ENCODE measurements at regions not wholly inside any gene's neighbourhood (a gene's known extent, or its start where the extent isn't known, plus 50 kb on each side); places are given as distances from the start of the nearest gene placed in this dataset.

DNA sequence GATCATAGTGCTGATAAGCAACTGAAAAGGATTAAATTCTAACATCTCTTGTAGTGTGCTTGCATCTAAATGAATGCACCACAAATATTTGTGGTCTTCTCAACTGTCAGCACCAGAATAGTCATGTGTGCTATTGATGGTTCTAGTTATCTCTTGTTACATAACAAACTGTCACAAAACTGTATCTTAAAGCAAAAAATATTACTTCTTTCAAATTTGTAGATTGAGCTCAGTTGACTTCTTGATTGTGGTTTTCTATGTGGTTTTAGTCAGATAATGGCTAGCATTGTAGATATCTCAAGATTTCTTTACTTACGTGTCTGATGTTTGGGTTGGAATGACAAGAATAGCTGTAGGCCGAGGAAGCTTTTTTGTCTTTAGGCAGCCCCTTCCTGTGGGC lies 431.3 kb downstream of the SLITRK6 start:
- TF ChIP-seq, protein P1, sequence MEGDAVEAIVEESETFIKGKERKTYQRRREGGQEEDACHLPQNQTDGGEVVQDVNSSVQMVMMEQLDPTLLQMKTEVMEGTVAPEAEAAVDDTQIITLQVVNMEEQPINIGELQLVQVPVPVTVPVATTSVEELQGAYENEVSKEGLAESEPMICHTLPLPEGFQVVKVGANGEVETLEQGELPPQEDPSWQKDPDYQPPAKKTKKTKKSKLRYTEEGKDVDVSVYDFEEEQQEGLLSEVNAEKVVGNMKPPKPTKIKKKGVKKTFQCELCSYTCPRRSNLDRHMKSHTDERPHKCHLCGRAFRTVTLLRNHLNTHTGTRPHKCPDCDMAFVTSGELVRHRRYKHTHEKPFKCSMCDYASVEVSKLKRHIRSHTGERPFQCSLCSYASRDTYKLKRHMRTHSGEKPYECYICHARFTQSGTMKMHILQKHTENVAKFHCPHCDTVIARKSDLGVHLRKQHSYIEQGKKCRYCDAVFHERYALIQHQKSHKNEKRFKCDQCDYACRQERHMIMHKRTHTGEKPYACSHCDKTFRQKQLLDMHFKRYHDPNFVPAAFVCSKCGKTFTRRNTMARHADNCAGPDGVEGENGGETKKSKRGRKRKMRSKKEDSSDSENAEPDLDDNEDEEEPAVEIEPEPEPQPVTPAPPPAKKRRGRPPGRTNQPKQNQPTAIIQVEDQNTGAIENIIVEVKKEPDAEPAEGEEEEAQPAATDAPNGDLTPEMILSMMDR (IDR thresholded peaks at IDR 0.05; ENCODE audit: low read depth, low read length, poor library complexity, severe bottlenecking) = no peak
- no peak for TF ChIP-seq EZH2phosphoT487 (IDR thresholded peaks at IDR 0.05; ENCODE audit: borderline replicate concordance, low read length)

Measured in DOHH2 (cell line).